ENCODE measurements at regions not wholly inside any gene's neighbourhood (a gene's known extent, or its start where the extent isn't known, plus 50 kb on each side); places are given as distances from the start of the nearest gene placed in this dataset.

- TF ChIP-seq POLR2A (IDR thresholded peaks at IDR 0.05; ENCODE audit: low read depth, low read length): no peak
- no peak for TF ChIP-seq TAF1 (IDR thresholded peaks at IDR 0.05; ENCODE audit: low read depth, low read length)
These were observed 276.0 kb downstream of the SKIDA1 start for GRCh38 chr10:21249435-21249834.

All from GM12891 (cell line).